ENCODE measurements at regions not wholly inside any gene's neighbourhood (a gene's known extent, or its start where the extent isn't known, plus 50 kb on each side); places are given as distances from the start of the nearest gene placed in this dataset.
"Not testable (repeated sequence)": the region's sequence is repeated elsewhere in the genome, so short reads cannot be mapped to it uniquely, and the experiment has no call there.

DNA sequence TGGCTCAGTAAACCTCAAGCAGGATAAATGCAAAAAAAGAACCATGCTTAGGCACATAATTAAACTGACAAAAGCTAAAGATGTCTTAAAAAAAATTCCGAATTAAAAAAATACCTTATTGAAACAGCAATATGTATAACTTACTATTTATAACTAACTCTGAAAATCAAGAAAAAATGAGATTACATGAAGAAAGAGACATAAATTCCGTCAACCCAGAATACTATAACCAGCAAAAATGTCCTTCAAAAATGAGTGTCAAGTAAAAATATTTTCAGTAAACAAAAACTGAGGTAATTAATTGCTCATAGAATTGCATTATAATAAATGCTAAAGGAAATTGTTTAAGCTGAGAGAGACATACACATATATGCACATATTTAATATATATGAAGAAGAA, 474.5 kb upstream of the SYT4 start:
- DNase-seq, result no peak

DNA sequence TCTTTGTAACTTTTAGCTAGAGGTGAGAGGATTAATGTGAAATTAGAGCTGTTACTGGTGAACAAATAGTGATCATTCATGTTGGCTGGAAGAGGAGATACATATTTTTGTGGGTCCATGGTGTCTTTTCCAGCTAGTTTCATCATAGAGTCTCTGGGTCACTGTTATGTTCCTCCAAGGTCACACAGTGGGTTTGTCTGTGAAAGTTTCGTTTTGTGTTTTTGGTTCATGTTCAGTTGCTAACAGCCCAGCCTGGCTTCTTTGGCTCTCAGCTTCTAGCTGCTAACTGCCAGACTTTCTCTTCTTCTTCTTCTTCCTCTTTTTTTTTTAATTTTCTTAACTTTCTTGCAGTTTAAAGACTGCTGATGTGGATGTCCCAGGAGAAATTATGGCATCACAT, 480.0 kb upstream of the SYT4 start:
- no peak for DNase-seq

- no peak for DNase-seq
Observed at GRCh38 chr18:43758734-43759133, 481.4 kb upstream of the SYT4 start.

DNA sequence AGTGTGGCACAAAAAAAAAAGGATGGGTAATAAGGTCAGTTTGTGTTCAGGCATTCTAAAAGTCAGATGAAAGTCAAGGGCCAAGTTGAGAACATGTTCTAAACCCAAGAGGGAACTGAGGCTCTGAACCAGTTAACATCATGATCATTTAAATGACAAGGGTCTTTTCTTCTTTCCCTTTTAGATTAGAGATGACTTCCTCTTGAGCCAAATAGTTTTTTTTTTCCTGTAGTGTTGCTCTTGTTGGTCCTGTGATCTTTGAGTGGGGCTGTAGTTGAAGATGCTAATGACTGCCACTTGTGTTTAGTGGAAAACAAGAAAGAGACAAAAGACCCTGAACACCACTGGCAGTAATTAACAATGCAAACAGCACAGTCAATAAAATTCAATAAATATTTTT, 482.7 kb upstream of the SYT4 start:
- no peak for DNase-seq

GRCh38 chr18:43772907-43773306, 495.6 kb upstream of the SYT4 start:
- DNase-seq, result no peak

DNA sequence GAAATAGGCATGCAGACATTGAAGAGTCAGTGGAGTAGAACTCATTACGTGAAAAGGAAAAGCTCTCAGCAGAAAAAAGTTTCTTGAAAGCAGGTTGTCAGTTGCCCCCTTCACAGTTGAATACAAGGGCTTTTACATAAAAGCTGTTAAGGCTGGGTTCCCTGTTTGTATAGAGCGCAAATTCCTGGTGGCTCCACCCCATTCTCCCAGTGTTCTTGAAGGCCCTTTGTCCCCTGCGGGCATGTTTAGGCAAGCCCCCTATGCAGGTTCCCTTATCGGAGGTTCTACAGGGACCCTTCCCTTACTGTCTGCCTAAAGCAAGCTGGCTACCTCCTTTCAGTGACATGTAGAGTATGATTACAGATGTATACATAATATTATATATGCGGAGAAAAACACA, 497.2 kb upstream of the SYT4 start:
- DNase-seq, result no peak

- DNase-seq, result no peak
Observed at GRCh38 chr18:43775591-43775990, 498.3 kb upstream of the SYT4 start.

GRCh38 chr18:43776997-43777396, 499.7 kb upstream of the SYT4 start:
- DNase-seq, result no peak

GRCh38 chr18:43777636-43778304, 500.5 kb upstream of the SYT4 start:
- no peak for DNase-seq

GRCh38 chr18:43780782-43781340, 503.6 kb upstream of the SYT4 start:
- DNase-seq, result no peak

GRCh38 chr18:43785158-43785557, 507.9 kb upstream of the SYT4 start:
- no peak for DNase-seq

GRCh38 chr18:43786893-43787292, 509.6 kb upstream of the SYT4 start:
- DNase-seq, result no peak

- not testable (repeated sequence) for DNase-seq
Observed at GRCh38 chr18:43787721-43788120, 510.4 kb upstream of the SYT4 start.

DNA sequence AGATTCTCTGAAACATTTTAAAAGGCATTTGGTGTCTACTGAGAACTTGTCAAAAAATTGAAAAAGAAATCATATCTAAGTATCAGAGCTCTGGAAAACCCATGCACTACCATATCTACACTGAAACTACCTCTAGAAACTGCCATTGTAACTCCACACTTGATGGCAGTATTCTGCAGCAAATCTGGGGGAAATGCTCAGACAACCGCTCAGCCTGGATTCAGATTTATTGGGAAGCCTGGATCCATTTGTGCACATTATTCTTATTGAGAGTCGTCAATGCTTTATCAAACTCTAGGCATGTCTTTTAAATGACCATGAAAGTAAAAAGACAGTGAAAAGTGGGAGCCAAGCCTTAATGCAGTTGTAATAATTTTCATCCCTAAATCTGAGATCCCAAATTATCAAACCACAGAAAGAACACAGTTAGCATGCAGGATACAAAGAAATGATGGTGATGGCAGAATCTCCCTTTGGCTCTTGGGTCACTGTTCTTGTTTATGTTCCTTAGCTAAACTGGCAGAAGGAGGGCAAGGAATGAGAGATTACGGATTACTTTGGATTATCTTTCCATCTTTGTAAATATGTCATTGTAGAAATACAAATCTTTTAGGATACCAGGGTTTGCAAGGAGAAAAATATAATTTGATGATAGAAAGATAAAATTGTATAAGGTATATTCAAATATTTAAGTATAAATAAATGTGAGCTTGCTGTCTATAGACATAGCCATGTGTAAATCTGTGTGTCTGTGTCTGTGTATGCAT, 512.1 kb upstream of the SYT4 start:
- DNase-seq, result no peak

- no peak for DNase-seq
Observed at GRCh38 chr18:43793910-43794309, 516.6 kb upstream of the SYT4 start.

DNA sequence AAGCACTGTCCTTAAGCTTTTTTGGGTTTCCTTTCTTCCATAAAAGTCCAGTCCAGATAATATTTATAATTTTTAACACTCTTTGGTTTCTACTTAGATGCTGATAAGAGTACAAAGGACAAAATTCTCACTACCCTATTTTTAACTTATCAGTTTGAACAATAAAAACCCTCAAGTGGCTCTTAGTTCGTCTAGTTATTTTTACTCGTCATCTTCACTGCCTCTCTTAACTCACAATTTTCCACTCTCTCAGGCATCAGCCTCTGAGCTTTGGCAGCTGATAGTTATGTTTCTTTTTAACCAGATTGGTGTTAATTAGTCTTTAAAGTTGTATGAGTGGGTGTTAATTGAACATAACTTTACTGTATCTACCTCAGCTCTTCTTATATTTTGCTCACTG, 517.1 kb upstream of the SYT4 start:
- no peak for DNase-seq

DNA sequence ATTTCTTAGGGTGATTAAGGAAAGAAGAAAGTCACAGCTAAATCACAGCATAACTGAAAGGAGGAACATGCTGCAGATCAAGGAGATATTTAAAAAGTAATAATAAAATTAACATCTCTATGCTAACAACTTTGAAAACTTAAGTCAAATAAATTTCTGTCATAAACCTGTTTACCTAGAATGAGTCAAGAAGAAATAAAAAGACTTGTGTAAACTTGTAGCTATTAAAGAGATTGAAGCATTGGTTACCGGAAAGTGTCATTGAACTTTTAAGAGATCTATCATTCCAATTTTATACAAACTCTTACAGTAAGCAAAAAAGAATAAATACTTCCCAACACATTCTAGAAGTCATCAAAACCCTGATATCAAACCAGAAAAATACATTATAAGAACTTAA, 520.1 kb upstream of the SYT4 start:
- no peak for DNase-seq

DNA sequence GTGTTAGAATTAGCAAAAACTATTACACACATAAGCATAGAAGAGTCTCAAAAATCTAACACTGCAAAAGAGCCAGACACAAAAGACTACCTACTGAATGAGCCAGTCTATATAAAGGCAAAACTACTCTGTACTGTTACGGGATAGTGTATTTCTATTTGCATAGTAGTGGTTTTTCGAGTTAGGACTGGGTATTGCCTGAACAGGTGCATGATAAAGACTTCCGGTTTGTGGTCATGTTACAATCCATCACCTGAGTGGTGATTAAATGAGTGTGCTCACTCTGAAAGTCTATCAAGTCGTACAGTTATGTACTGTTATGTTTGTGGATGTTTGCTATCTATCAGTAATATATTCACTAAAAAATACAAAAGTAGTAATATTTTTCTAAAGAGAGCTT, 523.3 kb upstream of the SYT4 start:
- no peak for DNase-seq

DNA sequence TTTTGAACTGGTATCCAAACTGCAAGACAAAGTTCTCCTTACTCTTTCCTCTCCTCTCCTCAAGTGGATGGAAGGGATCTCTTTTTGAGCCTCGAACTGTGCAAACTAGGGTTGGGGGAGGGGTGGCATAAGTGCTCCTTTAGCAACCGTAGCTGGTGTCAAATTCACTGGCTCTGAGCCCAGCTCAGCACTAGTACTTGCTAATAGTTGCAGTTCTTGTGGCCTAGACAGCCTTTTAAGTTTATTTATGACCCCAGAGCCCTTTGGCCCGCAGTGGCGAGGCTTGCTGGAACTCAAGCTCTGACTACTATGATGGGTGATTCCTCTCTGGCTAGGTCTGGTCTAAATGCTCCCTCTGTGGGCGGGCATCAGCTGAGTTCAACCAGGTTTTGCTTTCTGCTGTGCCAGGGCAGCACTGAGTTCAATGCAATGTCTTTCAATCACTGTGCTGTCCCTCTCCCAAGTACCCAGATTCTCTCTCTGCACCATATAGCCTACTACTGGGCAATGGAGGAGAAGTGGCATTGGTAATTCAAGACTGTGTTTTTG, 528.4 kb upstream of the SYT4 start:
- DNase-seq, result no peak

GRCh38 chr18:43812627-43813026, 535.3 kb upstream of the SYT4 start:
- DNase-seq, result no peak

DNA sequence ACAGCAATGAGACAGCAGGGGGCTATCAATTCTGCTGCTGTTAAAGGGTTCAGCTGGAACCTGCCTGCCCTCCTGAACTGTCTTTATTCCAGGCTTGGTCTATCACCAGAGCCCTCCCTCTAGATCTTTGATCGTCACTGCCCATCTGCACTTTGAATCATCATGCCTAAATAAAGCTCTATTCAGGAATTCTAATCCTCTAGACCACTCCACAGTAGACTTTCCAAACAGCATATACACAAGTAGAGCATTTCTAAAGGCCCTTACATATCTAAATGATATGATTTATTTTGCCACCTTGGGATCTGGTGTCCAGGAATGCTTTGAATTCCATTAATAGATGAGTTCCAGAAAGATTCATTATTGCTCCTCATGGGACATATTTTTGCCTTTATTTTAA, 542.1 kb upstream of the SYT4 start:
- no peak for DNase-seq

DNA sequence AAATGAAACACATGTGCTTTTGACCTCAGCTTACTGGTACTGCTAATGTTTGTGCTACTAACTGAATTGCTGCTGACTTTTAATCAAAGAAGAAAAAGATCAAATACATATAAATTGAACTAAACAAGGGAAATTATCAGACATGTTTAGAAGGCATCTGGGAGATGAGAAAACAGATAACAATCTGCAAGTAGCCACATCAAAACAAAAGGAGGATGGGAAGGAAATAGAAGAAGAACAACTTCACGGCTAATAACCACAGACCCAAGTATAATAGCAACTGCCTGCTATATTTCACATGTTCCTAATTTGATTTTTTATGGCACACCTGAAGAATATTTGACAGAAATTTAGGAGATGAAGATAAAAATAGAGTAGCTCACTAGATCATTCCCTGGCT, 542.6 kb upstream of the SYT4 start:
- DNase-seq, result no peak

DNA sequence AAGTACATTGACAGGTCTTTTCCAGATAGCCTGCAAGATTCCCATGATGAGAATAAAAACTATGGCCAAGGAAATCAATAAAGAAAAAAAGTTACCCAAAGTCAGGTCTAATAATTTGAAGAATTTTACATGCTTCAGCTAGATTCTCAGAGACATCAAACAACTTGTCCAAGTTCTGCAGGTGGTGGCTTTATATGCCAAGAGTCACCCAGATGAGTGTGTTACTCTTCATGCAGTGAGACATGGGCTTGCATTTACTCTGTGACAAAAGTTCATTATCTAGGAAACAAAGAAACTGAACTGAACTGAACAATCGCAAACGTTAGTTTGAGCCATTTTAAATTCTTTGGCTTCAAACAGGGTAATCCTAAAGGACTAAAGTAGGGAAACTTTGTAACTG, 548.5 kb upstream of the SYT4 start:
- DNase-seq, result no peak

DNA sequence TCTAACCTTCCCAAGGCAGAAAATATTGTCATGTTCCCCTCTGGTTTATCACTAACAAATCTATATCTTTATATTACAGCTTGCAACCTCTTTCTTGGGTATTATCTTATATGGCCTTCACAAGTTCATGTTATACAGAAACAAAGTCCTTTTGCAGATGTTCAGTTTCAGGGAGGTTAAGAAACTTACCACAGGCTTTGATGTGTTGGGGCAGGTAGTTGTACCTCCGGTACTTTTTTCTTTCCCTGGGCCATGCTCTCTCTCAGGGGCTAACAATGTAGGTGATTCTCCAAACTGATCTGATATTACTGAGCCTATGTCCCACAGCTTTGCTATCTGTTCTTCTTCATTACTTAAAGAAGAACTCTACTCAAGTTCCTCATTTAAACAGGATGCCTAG, 548.9 kb upstream of the SYT4 start:
- no peak for DNase-seq
